ENCODE measurements at regions not wholly inside any gene's neighbourhood (a gene's known extent, or its start where the extent isn't known, plus 50 kb on each side); places are given as distances from the start of the nearest gene placed in this dataset.
"Not testable (repeated sequence)": the region's sequence is repeated elsewhere in the genome, so short reads cannot be mapped to it uniquely, and the experiment has no call there.

GRCh38 chr5:110880413-110880812, 141.6 kb downstream of the SLC25A46 start (continued):
- TF ChIP-seq TSHZ2 (CRISPR knock-in tag; IDR thresholded peaks at IDR 0.05): no peak
- TF ChIP-seq CREB5 (CRISPR knock-in tag; IDR thresholded peaks at IDR 0.05; ENCODE audit: low read depth): no peak
- TF ChIP-seq SNAI2 (CRISPR knock-in tag; IDR thresholded peaks at IDR 0.05): no peak
- TF ChIP-seq TOX (CRISPR knock-in tag; IDR thresholded peaks at IDR 0.05; ENCODE audit: borderline replicate concordance): no peak

GRCh38 chr5:110884005-110884404, 145.2 kb downstream of the SLC25A46 start:
- TF ChIP-seq TOX (CRISPR knock-in tag; IDR thresholded peaks at IDR 0.05; ENCODE audit: borderline replicate concordance) (0 out of 2 replicates have a peak, but pooled peaks have one; percentile 13), ISL1 (CRISPR knock-in tag; IDR thresholded peaks at IDR 0.05) (0 out of 2 replicates have a peak, but pooled peaks have one; percentile 23), ZNF8 (CRISPR knock-in tag; IDR thresholded peaks at IDR 0.05) (no peak)
- no peak for ATAC-seq

GRCh38 chr5:110887170-110887569, 148.4 kb downstream of the SLC25A46 start:
- ATAC-seq: not testable (repeated sequence)

- ATAC-seq: not testable (repeated sequence)
Measured at GRCh38 chr5:110893854-110894483, 155.2 kb downstream of the SLC25A46 start.

GRCh38 chr5:110894805-110895204, 156.0 kb downstream of the SLC25A46 start:
- TF ChIP-seq TSHZ2 (CRISPR knock-in tag; IDR thresholded peaks at IDR 0.05) (no peak), CSDC2 (CRISPR knock-in tag; IDR thresholded peaks at IDR 0.05) (no peak), TCF4 (CRISPR knock-in tag; IDR thresholded peaks at IDR 0.05; ENCODE audit: borderline replicate concordance) (no peak), ZNF70 (CRISPR knock-in tag; IDR thresholded peaks at IDR 0.05) (no peak), CSRNP3 (CRISPR knock-in tag; IDR thresholded peaks at IDR 0.05) (no peak), CREB5 (CRISPR knock-in tag; IDR thresholded peaks at IDR 0.05; ENCODE audit: low read depth) (no peak), ZFP3 (CRISPR knock-in tag; IDR thresholded peaks at IDR 0.05) (no peak), POU6F1 (CRISPR knock-in tag; IDR thresholded peaks at IDR 0.05; ENCODE audit: borderline replicate concordance, low read depth) (no peak), ZNF8 (CRISPR knock-in tag; IDR thresholded peaks at IDR 0.05) (no peak), ZC3H10 (CRISPR knock-in tag; IDR thresholded peaks at IDR 0.05) (no peak), ZNF565 (CRISPR knock-in tag; conservative IDR thresholded peaks at IDR 0.05; ENCODE audit: low read depth) (no peak), GLIS3 (CRISPR knock-in tag; IDR thresholded peaks at IDR 0.05) (no peak), PPARA (CRISPR knock-in tag; IDR thresholded peaks at IDR 0.05; ENCODE audit: borderline replicate concordance) (no peak), SNAI2 (CRISPR knock-in tag; IDR thresholded peaks at IDR 0.05) (no peak), TOX (CRISPR knock-in tag; IDR thresholded peaks at IDR 0.05; ENCODE audit: borderline replicate concordance) (no peak), ISL1 (CRISPR knock-in tag; IDR thresholded peaks at IDR 0.05) (no peak), PATZ1 (CRISPR knock-in tag; IDR thresholded peaks at IDR 0.05; ENCODE audit: borderline replicate concordance) (no peak)
- ATAC-seq: no peak

Data from SK-N-SH treated with all-trans-retinoic acid at 6 μM for 48 hours (cell line).